ENCODE measurements at regions not wholly inside any gene's neighbourhood (a gene's known extent, or its start where the extent isn't known, plus 50 kb on each side); places are given as distances from the start of the nearest gene placed in this dataset.
A peak's percentile ranks its signal among the peaks of the same experiment; 100 is the strongest.
"Not testable (repeated sequence)": the region's sequence is repeated elsewhere in the genome, so short reads cannot be mapped to it uniquely, and the experiment has no call there.

- TF ChIP-seq CTCF (IDR thresholded peaks at IDR 0.05; ENCODE audit: extremely low read depth in 1 of 2, insufficient read depth in 1 of 2, low read depth in 1 of 2, low read length in 2 of 2): peak; percentile 37 to 55
- TF ChIP-seq EZH2 (IDR thresholded peaks at IDR 0.05; ENCODE audit: borderline replicate concordance, low read depth, low read length, severe bottlenecking); POLR2A (IDR thresholded peaks at IDR 0.05; ENCODE audit: low read depth, low read length); POLR2AphosphoS5 (IDR thresholded peaks at IDR 0.05; ENCODE audit: insufficient read depth, low read depth, low read length); MAX (IDR thresholded peaks at IDR 0.05; ENCODE audit: insufficient read depth, insufficient read length); GATA2 (IDR thresholded peaks at IDR 0.05; ENCODE audit: insufficient read depth, insufficient read length, low read depth, low read length); JUN (IDR thresholded peaks at IDR 0.05; ENCODE audit: borderline replicate concordance, insufficient read depth, insufficient read length, low read depth); MYC (IDR thresholded peaks at IDR 0.05; ENCODE audit: low read depth, low read length): not testable (repeated sequence)
Measured at GRCh38 chr14:106153362-106153955, 627.1 kb downstream of the TMEM121 start.

All from endothelial cell of umbilical vein (primary cell).